HAP-1 (cell line): ENCODE measurements at regions not wholly inside any gene's neighbourhood (a gene's known extent, or its start where the extent isn't known, plus 50 kb on each side); places are given as distances from the start of the nearest gene placed in this dataset.

ENCODE experiments used
- DNase-seq, 2 experiments: peaks; one replicate each; pipeline ENCODE4 v3.0.0-alpha.2; 2016 to 2020; ENCODE audit warnings: low spot score in 2 of 2
- H3K27me3 ChIP-seq: fragments of 250-450 bp; sonication (Bioruptor Pico); 2 replicates; pipeline ENCODE4 v1.5.1; 2020; ENCODE audit warnings: low read depth, mild to moderate bottlenecking, moderate library complexity
- H3K36me3 ChIP-seq: fragments of 250-450 bp; sonication (Bioruptor Pico); replicated peaks from 2 replicates; pipeline ENCODE4 v1.5.1; 2020; ENCODE audit warnings: mild to moderate bottlenecking
- H3K4me1 ChIP-seq: fragments of 250-450 bp; sonication (Bioruptor Pico); 2 replicates; pipeline ENCODE4 v1.5.1; 2020; ENCODE audit warnings: mild to moderate bottlenecking
- H3K4me3 ChIP-seq: fragments of 250-450 bp; sonication (Bioruptor Pico); 2 replicates; pipeline ENCODE4 v1.5.1; 2020; ENCODE audit warnings: mild to moderate bottlenecking, moderate library complexity
- H3K9me3 ChIP-seq: fragments of 250-450 bp; sonication (Bioruptor Pico); 2 replicates; pipeline ENCODE4 v1.5.1; 2020; ENCODE audit warnings: mild to moderate bottlenecking, moderate library complexity
- in situ Hi-C: fragments of 300-500 bp; cut with MboI; formaldehyde crosslinking; loops from 3 replicates; pipeline ENCODE4 v1.14.3; 2020; ENCODE audit warnings: low sequenced_read_pairs, inconsistent platforms, mixed read lengths

DNA sequence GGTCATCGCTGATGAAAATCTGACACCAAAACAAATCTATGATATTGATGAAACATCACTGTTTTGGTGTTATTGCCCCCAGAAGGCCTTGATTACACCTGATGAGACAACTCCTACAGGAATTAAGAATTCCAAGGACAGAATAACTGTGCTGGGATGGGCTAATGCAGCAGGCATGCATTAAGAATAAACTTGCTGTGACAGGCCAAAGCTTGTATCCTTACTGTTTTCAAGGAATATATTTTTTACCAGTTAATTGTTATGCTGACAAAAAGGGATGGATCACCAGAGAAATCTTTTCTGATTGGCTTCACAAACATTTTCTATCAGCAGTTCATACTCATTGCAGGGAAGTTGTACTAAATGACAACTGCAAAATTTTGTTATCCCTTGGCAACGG is 278.2 kb downstream of the IKZF2 start:
- Histone ChIP-seq H3K4me3 (no peak overlapping the region), H3K36me3 (no peaks in the 10 kb centered on the region), H3K27me3 (no peaks in the 10 kb centered on the region), H3K9me3 (no peaks in the 10 kb centered on the region), H3K4me1 (no peaks in the 10 kb centered on the region)
- in situ Hi-C loops = no loop called here
- DNase-seq = no peak

DNA sequence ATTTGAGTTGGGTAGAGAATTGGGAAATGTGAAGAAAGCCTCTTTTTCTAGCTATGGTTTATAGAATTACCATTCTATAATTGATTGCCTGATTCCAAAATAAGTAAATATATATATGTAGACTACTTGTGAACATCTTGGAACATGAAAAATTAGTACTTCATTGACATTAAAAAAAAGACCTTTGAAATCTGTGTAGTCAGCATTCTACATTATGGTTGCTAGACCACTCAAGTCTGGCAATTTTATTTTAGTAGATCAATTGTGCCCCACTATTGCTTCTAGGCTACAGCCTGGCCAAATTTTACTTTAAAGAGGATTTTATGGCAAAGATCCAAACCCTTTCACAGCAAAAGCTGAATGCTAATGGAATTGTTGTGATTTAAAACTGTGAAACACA is 279.8 kb downstream of the IKZF2 start:
- Histone ChIP-seq H3K4me1 (no peaks in the 10 kb centered on the region), H3K4me3 (no peak overlapping the region), H3K36me3 (no peaks in the 10 kb centered on the region), H3K27me3 (no peaks in the 10 kb centered on the region), H3K9me3 (no peaks in the 10 kb centered on the region)
- DNase-seq = no peak
- in situ Hi-C loops = no loop called here

- Histone ChIP-seq H3K4me3 (no peak overlapping the region), H3K27me3 (no peaks in the 10 kb centered on the region), H3K9me3 (no peaks in the 10 kb centered on the region; the same call in 1 of the 2 replicates), H3K36me3 (no peaks in the 10 kb centered on the region), H3K4me1 (no peaks in the 10 kb centered on the region)
- no peak for DNase-seq
- in situ Hi-C loops = no loop called here
Observed at GRCh38 chr2:212864186-212864585, 287.2 kb downstream of the IKZF2 start.

GRCh38 chr2:212863185-212863588 is 288.2 kb downstream of the IKZF2 start:
- no peaks in the 10 kb centered on the region for H3K36me3 ChIP-seq
- no peaks in the 10 kb centered on the region for H3K27me3 ChIP-seq
- no peaks in the 10 kb centered on the region; the same call in 1 of the 2 replicates for H3K9me3 ChIP-seq
- in situ Hi-C loops = no loop called here
- no peaks in the 10 kb centered on the region for H3K4me1 ChIP-seq
- DNase-seq = peak; percentile 19 to 28
- H3K4me3 ChIP-seq = no peak overlapping the region

DNA sequence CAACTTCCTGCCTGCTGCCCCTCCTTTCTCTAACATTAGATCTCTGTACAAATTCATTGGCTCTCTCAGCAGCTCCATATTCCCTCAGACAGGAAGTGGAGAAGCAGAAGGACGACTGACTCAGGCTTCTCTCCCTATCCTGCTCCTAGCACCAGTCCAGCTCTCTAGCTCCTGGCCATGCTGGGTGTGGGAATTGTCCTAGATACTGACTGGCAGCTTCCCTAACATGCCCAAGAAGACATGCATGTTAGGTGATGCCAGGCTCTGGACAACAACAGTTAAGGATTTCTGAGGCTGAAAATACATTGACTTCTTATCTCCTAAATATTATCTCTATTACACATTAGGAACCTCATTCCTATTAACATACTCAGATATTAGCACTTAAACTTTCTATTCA is 292.9 kb downstream of the IKZF2 start:
- no peaks in the 10 kb centered on the region for H3K27me3 ChIP-seq
- no peaks in the 10 kb centered on the region for H3K4me1 ChIP-seq
- H3K36me3 ChIP-seq = no peaks in the 10 kb centered on the region
- H3K9me3 ChIP-seq = no peaks in the 10 kb centered on the region; the same call in 1 of the 2 replicates
- DNase-seq = no peak
- no peak overlapping the region for H3K4me3 ChIP-seq
- in situ Hi-C loops = no loop called here

DNA sequence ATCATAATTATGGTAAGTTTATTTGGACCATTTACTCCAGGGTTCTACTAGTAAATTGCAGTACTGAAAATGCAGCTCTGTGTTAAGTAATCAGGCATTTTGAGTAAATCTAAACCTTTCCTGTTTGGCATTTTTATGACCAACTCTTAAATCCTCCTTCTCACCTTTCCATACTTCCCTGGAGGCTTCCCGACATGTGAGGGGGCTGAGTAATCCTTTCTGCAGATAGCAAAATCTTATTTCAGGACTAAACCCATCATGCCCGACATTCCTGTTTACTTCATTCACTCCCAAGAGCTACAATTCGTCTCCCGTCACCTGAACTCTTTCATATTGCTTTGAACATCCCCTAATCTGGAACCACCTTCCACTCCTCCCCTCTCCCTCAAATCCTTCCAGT is 296.6 kb downstream of the IKZF2 start:
- DNase-seq = no peak
- H3K27me3 ChIP-seq = no peaks in the 10 kb centered on the region
- in situ Hi-C loops = no loop called here
- H3K4me3 ChIP-seq = no peak overlapping the region
- H3K4me1 ChIP-seq = no peaks in the 10 kb centered on the region
- H3K36me3 ChIP-seq = no peaks in the 10 kb centered on the region
- H3K9me3 ChIP-seq = no peaks in the 10 kb centered on the region

DNA sequence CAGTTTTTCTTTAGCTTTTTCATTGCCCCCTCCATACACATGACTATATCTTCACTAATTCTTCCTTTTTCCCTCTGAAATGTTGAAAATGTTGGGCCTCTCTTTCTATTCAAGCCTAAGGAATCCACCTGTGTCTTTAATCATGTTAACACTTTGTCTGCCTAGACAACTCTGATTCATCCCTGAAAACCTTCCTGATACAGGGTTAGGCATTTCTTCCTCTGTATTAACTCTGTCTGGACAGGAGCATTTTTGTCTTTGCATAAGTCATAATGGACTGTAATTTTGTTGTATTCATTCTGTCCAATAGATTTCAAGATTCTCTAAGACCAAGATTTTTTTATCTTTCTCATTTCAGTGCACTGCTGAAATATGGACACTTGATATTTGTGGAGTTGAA is 297.3 kb downstream of the IKZF2 start:
- Histone ChIP-seq H3K9me3 (no peaks in the 10 kb centered on the region), H3K36me3 (no peaks in the 10 kb centered on the region), H3K27me3 (no peaks in the 10 kb centered on the region), H3K4me3 (no peak overlapping the region), H3K4me1 (no peaks in the 10 kb centered on the region)
- in situ Hi-C loops = no loop called here
- DNase-seq = no peak

DNA sequence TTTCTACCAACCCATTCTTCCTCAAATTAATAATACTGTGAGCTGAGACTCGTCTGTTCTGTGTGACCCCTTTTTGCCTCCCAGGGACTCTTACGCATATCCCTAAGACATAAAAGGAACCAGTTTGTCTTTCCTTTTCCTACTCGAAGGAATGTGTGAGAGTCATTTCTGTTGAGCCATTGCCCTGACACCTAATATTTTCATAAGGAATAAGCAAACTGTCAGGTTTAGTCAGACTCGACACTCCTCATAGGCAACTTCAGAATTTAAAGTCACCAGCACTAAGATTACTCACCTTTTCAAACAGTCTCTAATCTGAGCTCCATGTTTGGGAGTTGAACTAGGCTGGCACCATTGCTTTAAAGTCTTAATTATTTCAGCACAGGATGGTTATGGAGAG is 305.5 kb downstream of the IKZF2 start:
- no peaks in the 10 kb centered on the region for H3K4me1 ChIP-seq
- no peaks in the 10 kb centered on the region for H3K9me3 ChIP-seq
- no peaks in the 10 kb centered on the region for H3K27me3 ChIP-seq
- H3K36me3 ChIP-seq = no peaks in the 10 kb centered on the region
- no peak overlapping the region for H3K4me3 ChIP-seq
- DNase-seq = no peak
- in situ Hi-C loops = no loop called here

DNA sequence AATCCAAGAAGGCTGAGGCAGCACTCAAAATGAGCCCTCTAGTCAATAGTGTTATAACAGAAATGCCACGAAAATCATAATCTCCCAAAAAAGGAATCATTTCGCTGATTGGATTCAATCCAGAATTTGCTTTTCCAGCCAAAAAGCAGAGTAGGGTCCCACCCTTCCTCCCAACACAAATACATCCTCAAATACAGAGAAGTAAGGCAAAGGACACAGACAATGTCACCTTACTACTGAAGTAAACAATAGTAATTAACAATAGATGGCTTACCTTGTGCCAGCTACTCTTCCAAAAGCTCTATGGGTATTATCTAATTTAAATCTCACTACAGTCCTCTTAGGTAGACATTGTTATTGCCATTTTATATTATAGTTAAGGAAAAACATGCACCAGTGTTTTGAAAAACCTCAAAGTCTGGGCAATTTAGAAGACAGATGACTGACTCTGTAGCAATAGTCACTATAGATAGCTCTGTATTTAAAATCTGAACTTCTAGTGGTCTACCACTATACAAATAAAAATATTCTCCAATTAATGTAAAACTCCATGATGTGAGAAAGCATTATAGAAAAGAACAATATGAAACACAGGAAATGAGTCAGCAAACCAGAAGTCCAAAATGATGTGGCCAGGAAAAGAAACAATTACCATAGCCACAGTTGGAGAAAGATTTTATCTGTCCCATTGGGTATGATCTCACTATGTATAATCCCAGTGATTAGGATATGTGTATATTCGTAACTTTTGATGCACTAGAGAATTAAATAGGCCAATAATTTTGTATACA is 305.0 kb upstream of the ERBB4 start:
- no peak overlapping the region for H3K4me3 ChIP-seq
- no peak for DNase-seq
- no peaks in the 10 kb centered on the region for H3K9me3 ChIP-seq
- in situ Hi-C loops = no loop called here
- no peaks in the 10 kb centered on the region for H3K4me1 ChIP-seq
- no peaks in the 10 kb centered on the region for H3K36me3 ChIP-seq
- H3K27me3 ChIP-seq = no peaks in the 10 kb centered on the region

DNA sequence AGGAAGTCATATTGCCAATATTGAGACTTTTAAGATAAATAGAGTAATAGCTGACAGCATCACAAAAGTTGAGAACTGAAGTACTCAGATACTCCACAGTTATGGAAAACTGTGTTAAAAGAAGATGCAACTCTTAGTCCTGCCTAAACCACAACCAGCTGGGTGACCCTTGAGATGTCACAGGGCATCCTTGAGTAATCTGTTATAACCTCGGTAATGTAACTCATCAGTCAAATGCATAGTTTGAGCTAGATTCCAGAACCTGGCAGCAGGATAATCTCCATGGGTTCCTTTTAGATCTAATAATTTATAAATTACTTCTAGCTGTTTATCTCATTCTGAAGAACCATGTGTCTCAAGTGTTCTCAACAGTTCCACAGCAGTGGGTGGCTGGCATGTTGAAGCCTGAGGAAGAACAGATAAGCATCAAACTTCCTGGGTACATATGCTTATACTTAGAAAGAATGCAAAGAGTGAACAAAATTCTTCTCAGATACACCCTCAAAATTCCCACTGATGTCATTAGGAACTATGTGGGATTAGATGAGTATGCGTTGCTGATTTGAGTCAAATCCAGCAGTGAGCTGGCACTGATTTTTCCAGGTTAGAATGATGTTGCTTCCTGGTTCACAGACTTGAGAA is 304.1 kb upstream of the ERBB4 start:
- in situ Hi-C loops = no loop called here
- no peaks in the 10 kb centered on the region for H3K4me1 ChIP-seq
- no peak overlapping the region for H3K4me3 ChIP-seq
- no peaks in the 10 kb centered on the region for H3K27me3 ChIP-seq
- no peaks in the 10 kb centered on the region for H3K36me3 ChIP-seq
- no peak for DNase-seq
- H3K9me3 ChIP-seq = no peaks in the 10 kb centered on the region

GRCh38 chr2:212841460-212841859 is 302.9 kb upstream of the ERBB4 start:
- no peaks in the 10 kb centered on the region for H3K9me3 ChIP-seq
- no peak overlapping the region for H3K4me3 ChIP-seq
- H3K36me3 ChIP-seq = no peaks in the 10 kb centered on the region
- DNase-seq = no peak
- H3K27me3 ChIP-seq = no peaks in the 10 kb centered on the region
- no peaks in the 10 kb centered on the region for H3K4me1 ChIP-seq
- in situ Hi-C loops = no loop called here

DNA sequence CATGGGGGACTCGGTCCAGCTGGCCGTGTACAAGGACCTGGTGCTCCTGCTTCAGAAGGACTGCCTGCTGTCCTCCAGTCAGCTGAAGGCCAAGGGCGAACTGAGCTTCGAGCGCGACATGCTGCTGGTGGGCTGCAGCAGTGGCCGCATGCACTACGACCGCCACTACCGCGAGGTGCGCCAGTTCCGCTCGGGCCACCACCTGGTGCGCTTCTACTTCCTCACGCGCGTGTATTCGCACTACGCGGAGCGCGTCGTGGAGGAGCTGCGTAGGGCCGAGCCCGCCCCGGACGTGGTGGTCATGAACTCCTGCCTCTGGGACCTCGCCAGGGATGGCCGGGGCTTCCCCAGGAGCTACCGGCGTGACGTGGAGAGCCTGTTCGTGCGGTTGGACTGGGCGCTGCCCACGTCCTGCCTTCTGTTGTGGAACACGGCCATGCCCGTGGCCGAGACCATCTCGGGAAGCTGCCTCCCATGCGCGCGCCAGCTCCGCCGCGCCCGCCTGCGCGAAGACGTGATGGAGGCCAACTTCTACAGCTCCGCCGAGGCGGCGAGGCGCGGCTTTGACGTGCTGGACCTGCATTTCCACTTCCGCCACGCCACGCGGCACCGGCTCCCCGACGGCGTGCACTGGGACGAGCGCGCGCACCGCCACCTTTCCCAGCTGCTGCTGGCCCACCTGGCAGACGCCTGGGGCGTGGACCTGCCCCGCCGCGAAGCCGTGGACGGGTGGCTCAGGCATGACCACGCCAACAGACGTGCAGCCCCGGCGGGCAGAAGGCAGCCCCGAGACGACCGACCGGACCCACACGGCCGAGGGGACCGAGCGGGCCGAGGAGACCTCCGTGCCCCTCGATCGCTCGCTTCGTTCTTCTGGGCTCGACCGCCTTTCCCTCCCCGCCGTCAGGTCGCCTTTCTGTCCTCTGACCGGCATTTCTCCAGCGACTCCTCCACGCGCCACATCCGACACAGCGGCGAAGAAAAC is 293.9 kb upstream of the ERBB4 start:
- DNase-seq = no peak
- Histone ChIP-seq H3K4me1 (no peaks in the 10 kb centered on the region), H3K27me3 (no peaks in the 10 kb centered on the region), H3K4me3 (no peak overlapping the region), H3K36me3 (no peaks in the 10 kb centered on the region), H3K9me3 (no peaks in the 10 kb centered on the region)
- in situ Hi-C loops = no loop called here

DNA sequence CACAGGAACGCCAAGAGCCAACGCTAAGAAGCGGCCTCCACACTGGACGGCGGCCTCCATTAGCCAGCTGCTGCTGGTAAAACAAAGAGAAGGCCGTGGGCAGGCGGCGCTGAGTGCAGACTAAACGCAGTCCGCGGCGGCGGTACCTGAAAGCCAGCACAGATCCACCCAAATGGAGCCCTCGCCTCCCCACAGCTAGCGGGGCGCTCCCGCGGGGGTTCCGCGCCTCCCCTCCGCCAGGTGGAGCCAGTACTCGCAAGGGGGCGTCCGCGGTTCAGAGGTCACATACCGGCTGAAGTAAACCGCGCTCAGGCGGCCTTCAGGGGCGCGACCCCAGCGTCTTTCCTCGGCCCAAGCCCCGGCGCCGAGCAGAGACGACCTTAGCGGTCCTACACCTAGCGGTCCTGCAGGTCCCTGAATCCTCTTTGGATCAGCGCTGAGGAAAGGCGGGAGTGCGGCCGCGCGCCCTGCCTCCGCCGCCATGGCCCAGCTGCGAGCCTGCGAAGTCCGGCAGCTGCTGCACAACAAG is 293.1 kb upstream of the ERBB4 start:
- H3K36me3 ChIP-seq = no peaks in the 10 kb centered on the region
- no peak overlapping the region for H3K4me3 ChIP-seq
- H3K4me1 ChIP-seq = no peaks in the 10 kb centered on the region
- in situ Hi-C loops = no loop called here
- no peak for DNase-seq
- no peaks in the 10 kb centered on the region for H3K9me3 ChIP-seq
- no peaks in the 10 kb centered on the region for H3K27me3 ChIP-seq
